H1 (cell line): ENCODE measurements at regions not wholly inside any gene's neighbourhood (a gene's known extent, or its start where the extent isn't known, plus 50 kb on each side); places are given as distances from the start of the nearest gene placed in this dataset.

Experiments used
- CHD2 ChIP-seq: IDR thresholded peaks from 2 replicates; pipeline ENCODE4 v1.6.1; 2012; ENCODE audit warnings: low read length, improper control_type of control experiment
- NRF1 ChIP-seq: IDR thresholded peaks from 2 replicates; pipeline ENCODE4 v1.6.1; 2011; ENCODE audit warnings: mild to moderate bottlenecking, low read depth, low read length, improper control_type of control experiment
- TF ChIP-seq, protein P1 (sequence below): IDR thresholded peaks from 2 replicates; pipeline ENCODE4 v1.6.1; 2011; ENCODE audit warnings: low read length, improper control_type of control experiment

DNA sequence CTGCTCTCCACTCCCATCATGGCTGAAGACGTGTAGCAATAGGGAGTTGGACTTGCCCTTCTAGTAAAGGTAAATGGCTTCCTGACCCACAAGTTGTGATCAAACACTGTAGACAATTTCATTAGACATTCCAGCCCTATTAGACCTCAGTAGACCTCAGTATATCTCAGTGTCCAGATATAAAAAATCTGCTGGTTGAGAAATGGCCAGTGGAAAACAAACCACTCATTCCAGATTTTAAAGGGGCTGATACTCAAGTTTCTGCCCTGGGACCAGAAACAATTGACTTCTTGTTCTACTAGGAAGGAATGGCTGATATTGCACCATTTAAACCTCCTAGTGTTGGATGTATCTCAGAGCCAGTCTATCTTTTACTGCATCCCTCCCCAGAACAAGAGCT is 613.2 kb downstream of the PDCD6IP start (continued):
- TF ChIP-seq CHD2 (no peak), NRF1 (no peak)
- TF ChIP-seq, protein P1, sequence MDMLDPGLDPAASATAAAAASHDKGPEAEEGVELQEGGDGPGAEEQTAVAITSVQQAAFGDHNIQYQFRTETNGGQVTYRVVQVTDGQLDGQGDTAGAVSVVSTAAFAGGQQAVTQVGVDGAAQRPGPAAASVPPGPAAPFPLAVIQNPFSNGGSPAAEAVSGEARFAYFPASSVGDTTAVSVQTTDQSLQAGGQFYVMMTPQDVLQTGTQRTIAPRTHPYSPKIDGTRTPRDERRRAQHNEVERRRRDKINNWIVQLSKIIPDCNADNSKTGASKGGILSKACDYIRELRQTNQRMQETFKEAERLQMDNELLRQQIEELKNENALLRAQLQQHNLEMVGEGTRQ = no peak
